HepG2 (cell line): ENCODE measurements at regions not wholly inside any gene's neighbourhood (a gene's known extent, or its start where the extent isn't known, plus 50 kb on each side); places are given as distances from the start of the nearest gene placed in this dataset.

Experiments used
- ATAC-seq: fragments of 200-7000 bp; cut with Tn5 transposase; 3 replicates; pipeline ENCODE4 v1.9.1; 2020; ENCODE audit warnings: mild to moderate bottlenecking, moderate library complexity
- BruUV-seq: library from RNA; stranded (reverse); fragments of 400-500 nt; replicated peaks from 2 replicates; lab custom pipeline; 2021; lab: Mats Ljungman, UMichigan
- CTCF ChIA-PET: fragments of 300-600 bp; formaldehyde crosslinking; extraction: SDS; loops from one replicate; lab custom pipeline; 2021; ENCODE audit warnings: low total read pairs, inconsistent platforms, low intra/inter-chr PET ratio; lab: Yijun Ruan, JAX
- POLR2A ChIA-PET: fragments of 350-600 bp; sonication (Branson Sonifier 250); formaldehyde crosslinking; loops from one replicate; lab custom pipeline; 2020; ENCODE audit warnings: antibody characterized with exemption, inconsistent platforms; lab: Yijun Ruan, JAX
- DNase-seq: peaks from one replicate; pipeline ENCODE4 v3.0.0-alpha.2; 2015; ENCODE audit warnings: low spot score
- FAIRE-seq: peaks from 3 replicates; lab custom pipeline; 2011; peaks lifted over from hg19 to GRCh38; lab: Jason Lieb, UNC
- H2AFZ ChIP-seq: one replicate; pipeline ENCODE4 v1.6.1; 2011; ENCODE audit warnings: low read length, inconsistent platforms
- H3K27ac ChIP-seq: fragments of 300-600 bp; 3 replicates; pipeline ENCODE4 v1.8.0; 2011; ENCODE audit warnings: mixed run types, mild to moderate bottlenecking, mixed read lengths, low read length, inconsistent platforms; ENCODE audit not compliant: insufficient read depth; ENCODE audit errors: extremely low read length
- H3K27me3 ChIP-seq, 2 experiments: fragments of 200-600 bp in 1 of 2; 2 replicates in 1 of 2; 3 replicates in 1 of 2; pipeline versions ENCODE4 v1.6.0 to v1.8.0; 2011; ENCODE audit warnings: low read length in 2 of 2, mild to moderate bottlenecking in 2 of 2, moderate library complexity in 2 of 2, inconsistent platforms in 1 of 2; ENCODE audit not compliant: insufficient read depth in 2 of 2, control insufficient read depth in 1 of 2
- H3K36me3 ChIP-seq, 2 experiments: fragments of 200-600 bp in 1 of 2; replicated peaks in 1 of 2; 2 replicates in 1 of 2; 3 replicates in 1 of 2; pipeline versions ENCODE4 v1.5.1 to v1.8.0; 2011; ENCODE audit warnings: low read length in 2 of 2, inconsistent platforms in 1 of 2; ENCODE audit not compliant: insufficient read depth in 2 of 2, control insufficient read depth in 1 of 2
- H3K4me1 ChIP-seq: 2 replicates; pipeline ENCODE4 v1.5.1; 2012; ENCODE audit warnings: low read length, inconsistent platforms; ENCODE audit not compliant: insufficient read depth
- H3K4me2 ChIP-seq: 2 replicates; pipeline ENCODE4 v1.6.0; 2011; ENCODE audit warnings: low read depth, low read length, inconsistent platforms
- H3K4me3 ChIP-seq, 3 experiments: fragments of 200-600 bp in 1 of 3; sonication (generic), shearing (Covaris generic) in 1 of 3; replicated peaks in 1 of 3; 2 replicates each; pipeline ENCODE4 v1.5.1; 2011 to 2016; ENCODE audit warnings: low read length in 3 of 3, inconsistent platforms in 2 of 3, low read depth in 2 of 3, mild to moderate bottlenecking in 2 of 3, control low read depth in 1 of 3, mixed read lengths in 1 of 3; ENCODE audit not compliant: insufficient read depth in 1 of 3
- H3K79me2 ChIP-seq: one replicate; pipeline ENCODE4 v1.6.1; 2011; ENCODE audit warnings: low read length, inconsistent platforms; ENCODE audit not compliant: insufficient read depth
- H3K9ac ChIP-seq: 2 replicates; pipeline ENCODE4 v1.6.0; 2011; ENCODE audit warnings: mild to moderate bottlenecking, low read depth, low read length, inconsistent platforms; ENCODE audit not compliant: insufficient read depth
- H3K9me3 ChIP-seq: 2 replicates; pipeline ENCODE4 v1.5.1; 2012; ENCODE audit warnings: mild to moderate bottlenecking, low read length
- H4K20me1 ChIP-seq: 2 replicates; pipeline ENCODE4 v1.6.0; 2011; ENCODE audit warnings: inconsistent platforms, mild to moderate bottlenecking, low read length, moderate library complexity; ENCODE audit not compliant: insufficient read depth
- GPN1 ChIP-seq: sonication (generic); formaldehyde crosslinking; IDR thresholded peaks from 2 replicates; pipeline ENCODE4 v1.5.1; 2020; ENCODE audit warnings: missing genetic modification reagents, borderline replicate concordance
- KDM4B ChIP-seq: sonication (generic); formaldehyde crosslinking; IDR thresholded peaks from 2 replicates; pipeline ENCODE4 v1.4.0; 2020; ENCODE audit warnings: missing genetic modification reagents
- SMARCC2 ChIP-seq: fragments of 450-650 bp; IDR thresholded peaks from 2 replicates; pipeline ENCODE4 v1.6.1; 2017; ENCODE audit warnings: antibody characterized with exemption, mild to moderate bottlenecking
- ZNF326 ChIP-seq: sonication (generic); formaldehyde crosslinking; IDR thresholded peaks from 2 replicates; pipeline ENCODE4 v1.4.0; 2020; ENCODE audit warnings: missing genetic modification reagents, borderline replicate concordance
- WGBS: methylation state at CpG from one replicate; pipeline ENCODE4 v1.1.6; 2017; ENCODE audit warnings: low lambda C conversion rate; 5-methylcytosine and 5-hydroxymethylcytosine counted together
- in situ Hi-C: cut with HindIII; loops from 2 replicates; pipeline ENCODE4 v1.10.0; 2017; ENCODE audit warnings: low pct_unique_long_range_greater_than_20kb; ENCODE audit not compliant: extremely low pct_ligation_motif_present
- intact Hi-C: fragments of 100-400 bp; cut with micrococcal nuclease; formaldehyde crosslinking; loops from one replicate; pipeline ENCODE4 v1.10.0; 2022; ENCODE audit not compliant: unreplicated experiment
- TF ChIP-seq, protein P1 (sequence below), 2 experiments: fragments of 450-650 bp in 1 of 2; sonication (generic) in 1 of 2; formaldehyde crosslinking in 1 of 2; IDR thresholded peaks; 2 replicates each; pipeline versions ENCODE4 v1.6.1 to v1.8.0; 2016 to 2022; ENCODE audit warnings: antibody characterized with exemption in 1 of 2, mild to moderate bottlenecking in 1 of 2, missing genetic modification reagents in 1 of 2

GRCh38 chr18:1930291-1931270 is 640.7 kb downstream of the METTL4 start:
- CTCF ChIA-PET: no interaction called here
- no peaks in the 10 kb centered on the region for H4K20me1 ChIP-seq
- POLR2A ChIA-PET: no interaction called here
- no peaks in the 10 kb centered on the region for H3K36me3 ChIP-seq
- H3K4me3 ChIP-seq: no peak overlapping the region
- H2AFZ ChIP-seq: no peak overlapping the region
- H3K9ac ChIP-seq: no peak overlapping the region
- no peaks in the 10 kb centered on the region for H3K79me2 ChIP-seq
- DNase-seq: no peak
- WGBS: 0% methylated on average over 4 of the region's 5 CpGs
- no peak for FAIRE-seq
- no peaks in the 10 kb centered on the region for H3K27me3 ChIP-seq
- BruUV-seq: no TSS peak
- in situ Hi-C loops (no loop called here), intact Hi-C loops (no loop called here)
- H3K27ac ChIP-seq: no peak overlapping the region
- ATAC-seq: no peak
- no peaks in the 10 kb centered on the region for H3K4me1 ChIP-seq
- H3K9me3 ChIP-seq: no peaks in the 10 kb centered on the region
- no peak overlapping the region for H3K4me2 ChIP-seq
- no peak for TF ChIP-seq KDM4B (CRISPR knock-in tag)
- no peak for TF ChIP-seq GPN1 (CRISPR knock-in tag)
- TF ChIP-seq, protein P1, sequence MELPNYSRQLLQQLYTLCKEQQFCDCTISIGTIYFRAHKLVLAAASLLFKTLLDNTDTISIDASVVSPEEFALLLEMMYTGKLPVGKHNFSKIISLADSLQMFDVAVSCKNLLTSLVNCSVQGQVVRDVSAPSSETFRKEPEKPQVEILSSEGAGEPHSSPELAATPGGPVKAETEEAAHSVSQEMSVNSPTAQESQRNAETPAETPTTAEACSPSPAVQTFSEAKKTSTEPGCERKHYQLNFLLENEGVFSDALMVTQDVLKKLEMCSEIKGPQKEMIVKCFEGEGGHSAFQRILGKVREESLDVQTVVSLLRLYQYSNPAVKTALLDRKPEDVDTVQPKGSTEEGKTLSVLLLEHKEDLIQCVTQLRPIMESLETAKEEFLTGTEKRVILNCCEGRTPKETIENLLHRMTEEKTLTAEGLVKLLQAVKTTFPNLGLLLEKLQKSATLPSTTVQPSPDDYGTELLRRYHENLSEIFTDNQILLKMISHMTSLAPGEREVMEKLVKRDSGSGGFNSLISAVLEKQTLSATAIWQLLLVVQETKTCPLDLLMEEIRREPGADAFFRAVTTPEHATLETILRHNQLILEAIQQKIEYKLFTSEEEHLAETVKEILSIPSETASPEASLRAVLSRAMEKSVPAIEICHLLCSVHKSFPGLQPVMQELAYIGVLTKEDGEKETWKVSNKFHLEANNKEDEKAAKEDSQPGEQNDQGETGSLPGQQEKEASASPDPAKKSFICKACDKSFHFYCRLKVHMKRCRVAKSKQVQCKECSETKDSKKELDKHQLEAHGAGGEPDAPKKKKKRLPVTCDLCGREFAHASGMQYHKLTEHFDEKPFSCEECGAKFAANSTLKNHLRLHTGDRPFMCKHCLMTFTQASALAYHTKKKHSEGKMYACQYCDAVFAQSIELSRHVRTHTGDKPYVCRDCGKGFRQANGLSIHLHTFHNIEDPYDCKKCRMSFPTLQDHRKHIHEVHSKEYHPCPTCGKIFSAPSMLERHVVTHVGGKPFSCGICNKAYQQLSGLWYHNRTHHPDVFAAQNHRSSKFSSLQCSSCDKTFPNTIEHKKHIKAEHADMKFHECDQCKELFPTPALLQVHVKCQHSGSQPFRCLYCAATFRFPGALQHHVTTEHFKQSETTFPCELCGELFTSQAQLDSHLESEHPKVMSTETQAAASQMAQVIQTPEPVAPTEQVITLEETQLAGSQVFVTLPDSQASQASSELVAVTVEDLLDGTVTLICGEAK (IDR thresholded peaks at IDR 0.05): no peak
- TF ChIP-seq, protein P1 (CRISPR knock-in tag; IDR thresholded peaks at IDR 0.05): no peak
- TF ChIP-seq SMARCC2: no peak
- no peak for TF ChIP-seq ZNF326 (CRISPR knock-in tag)
